ENCODE measurements at regions not wholly inside any gene's neighbourhood (a gene's known extent, or its start where the extent isn't known, plus 50 kb on each side); places are given as distances from the start of the nearest gene placed in this dataset.

DNA sequence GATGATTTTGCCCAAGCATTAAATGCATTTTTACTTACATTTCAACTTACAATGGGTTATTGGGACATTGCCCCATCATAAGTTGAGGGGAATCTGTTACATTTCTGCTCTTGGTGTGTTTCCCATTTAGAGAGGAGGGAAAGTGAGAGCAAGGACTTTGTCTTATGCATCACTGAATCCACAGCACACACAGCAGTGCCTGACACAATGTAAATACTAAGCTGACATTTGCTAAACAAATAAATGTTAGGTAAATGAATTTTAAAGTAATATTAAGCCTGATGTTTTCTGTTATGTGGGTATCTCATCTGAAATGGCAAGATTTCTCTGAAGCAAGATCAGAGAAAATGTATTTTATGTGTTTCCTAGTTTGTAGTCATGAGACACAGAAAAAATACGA is 143.6 kb upstream of the STXBP5 start:
- Histone ChIP-seq H4K20me1 (ENCODE audit: insufficient read depth, low read length) (no peaks in the 10 kb centered on the region), H3K4me2 (ENCODE audit: insufficient read depth, low read length) (no peak overlapping the region), H2AFZ (ENCODE audit: low read depth, low read length) (no peak overlapping the region), H3K27me3 (ENCODE audit: insufficient read depth, low read length, poor library complexity) (no peaks in the 10 kb centered on the region), H3K4me1 (ENCODE audit: insufficient read depth, low read length) (no peaks in the 10 kb centered on the region), H3K27ac (ENCODE audit: low read length) (no peak overlapping the region), H3K9ac (ENCODE audit: low read depth, low read length) (no peak overlapping the region), H3K36me3 (ENCODE audit: insufficient read depth, low read length) (no peaks in the 10 kb centered on the region), H3K79me2 (ENCODE audit: insufficient read depth, low read length) (no peaks in the 10 kb centered on the region), H3K9me3 (ENCODE audit: insufficient read depth, low read length, severe bottlenecking) (no peaks in the 10 kb centered on the region), H3K4me3 (ENCODE audit: low read depth in 1 of 2, low read length in 2 of 2) (no peak overlapping the region)
- ATAC-seq (ENCODE audit: insufficient read depth, low read depth) (no peak), DNase-seq (no peak)
- TF ChIP-seq, protein P1, sequence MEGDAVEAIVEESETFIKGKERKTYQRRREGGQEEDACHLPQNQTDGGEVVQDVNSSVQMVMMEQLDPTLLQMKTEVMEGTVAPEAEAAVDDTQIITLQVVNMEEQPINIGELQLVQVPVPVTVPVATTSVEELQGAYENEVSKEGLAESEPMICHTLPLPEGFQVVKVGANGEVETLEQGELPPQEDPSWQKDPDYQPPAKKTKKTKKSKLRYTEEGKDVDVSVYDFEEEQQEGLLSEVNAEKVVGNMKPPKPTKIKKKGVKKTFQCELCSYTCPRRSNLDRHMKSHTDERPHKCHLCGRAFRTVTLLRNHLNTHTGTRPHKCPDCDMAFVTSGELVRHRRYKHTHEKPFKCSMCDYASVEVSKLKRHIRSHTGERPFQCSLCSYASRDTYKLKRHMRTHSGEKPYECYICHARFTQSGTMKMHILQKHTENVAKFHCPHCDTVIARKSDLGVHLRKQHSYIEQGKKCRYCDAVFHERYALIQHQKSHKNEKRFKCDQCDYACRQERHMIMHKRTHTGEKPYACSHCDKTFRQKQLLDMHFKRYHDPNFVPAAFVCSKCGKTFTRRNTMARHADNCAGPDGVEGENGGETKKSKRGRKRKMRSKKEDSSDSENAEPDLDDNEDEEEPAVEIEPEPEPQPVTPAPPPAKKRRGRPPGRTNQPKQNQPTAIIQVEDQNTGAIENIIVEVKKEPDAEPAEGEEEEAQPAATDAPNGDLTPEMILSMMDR (IDR thresholded peaks at IDR 0.05; ENCODE audit: borderline replicate concordance, extremely low read depth, low read length, poor library complexity, severe bottlenecking): no peak
- no peak for TF ChIP-seq EZH2 (IDR thresholded peaks at IDR 0.05; ENCODE audit: borderline replicate concordance, low read depth, low read length, severe bottlenecking)

DNA sequence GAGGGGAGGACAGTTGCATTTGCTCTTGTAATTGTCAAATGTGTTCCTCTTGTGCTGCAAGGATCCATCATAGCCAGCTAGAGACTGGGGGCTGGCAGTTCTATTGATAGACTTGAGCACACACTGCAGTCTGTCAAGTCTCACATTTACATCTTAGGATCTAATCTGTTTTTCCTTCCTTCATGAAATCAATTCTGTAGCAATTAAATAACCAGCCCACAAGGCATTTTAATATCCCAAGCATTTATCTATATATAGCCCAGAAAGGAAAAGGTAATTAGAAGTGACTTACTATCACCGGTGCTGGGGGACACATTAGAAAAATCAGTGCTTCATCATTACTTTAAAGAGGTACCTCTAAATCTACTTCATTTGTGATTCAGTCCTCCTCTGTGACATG is 143.0 kb upstream of the STXBP5 start:
- no peaks in the 10 kb centered on the region for H3K36me3 ChIP-seq (ENCODE audit: insufficient read depth, low read length)
- no peaks in the 10 kb centered on the region for H3K9me3 ChIP-seq (ENCODE audit: insufficient read depth, low read length, severe bottlenecking)
- H3K79me2 ChIP-seq (ENCODE audit: insufficient read depth, low read length): no peaks in the 10 kb centered on the region
- no peak for TF ChIP-seq EZH2 (IDR thresholded peaks at IDR 0.05; ENCODE audit: borderline replicate concordance, low read depth, low read length, severe bottlenecking)
- TF ChIP-seq, protein P1 (IDR thresholded peaks at IDR 0.05; ENCODE audit: borderline replicate concordance, extremely low read depth, low read length, poor library complexity, severe bottlenecking): no peak
- ATAC-seq (ENCODE audit: insufficient read depth, low read depth) (no peak), DNase-seq (no peak)
- no peaks in the 10 kb centered on the region for H3K27me3 ChIP-seq (ENCODE audit: insufficient read depth, low read length, poor library complexity)
- no peak overlapping the region for H3K9ac ChIP-seq (ENCODE audit: low read depth, low read length)
- no peak overlapping the region for H2AFZ ChIP-seq (ENCODE audit: low read depth, low read length)
- no peak overlapping the region for H3K4me2 ChIP-seq (ENCODE audit: insufficient read depth, low read length)
- H3K4me1 ChIP-seq (ENCODE audit: insufficient read depth, low read length): no peaks in the 10 kb centered on the region
- H3K27ac ChIP-seq (ENCODE audit: low read length): no peak overlapping the region
- no peak overlapping the region for H3K4me3 ChIP-seq (ENCODE audit: low read depth in 1 of 2, low read length in 2 of 2)
- H4K20me1 ChIP-seq (ENCODE audit: insufficient read depth, low read length): no peaks in the 10 kb centered on the region

DNA sequence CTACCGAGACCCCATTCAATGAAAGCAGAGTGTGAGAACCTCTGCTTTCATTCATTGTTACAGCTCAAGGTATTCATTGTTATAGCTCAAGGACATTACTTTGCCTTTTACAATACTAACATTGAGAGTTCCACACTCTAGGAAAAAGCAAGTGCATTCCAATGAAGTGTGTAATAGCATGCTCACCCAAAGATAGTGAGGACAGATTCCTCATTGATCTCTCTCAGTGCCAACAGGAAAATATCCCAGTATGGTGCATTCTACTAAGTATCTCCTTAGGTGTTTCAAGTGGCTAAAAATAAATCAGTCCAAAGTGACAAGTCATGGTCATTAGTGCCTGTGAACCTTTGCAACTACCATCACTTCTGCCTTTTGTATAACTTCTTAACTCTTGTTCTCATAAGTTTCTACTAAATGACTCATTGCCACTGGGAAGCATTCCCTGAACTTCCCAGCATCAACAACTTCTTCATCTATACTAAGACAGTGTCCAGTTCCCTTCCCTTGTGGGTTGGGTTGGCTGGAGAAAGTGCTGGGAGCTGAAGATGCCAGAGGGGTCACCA is 140.7 kb upstream of the STXBP5 start:
- DNase-seq (no peak), ATAC-seq (ENCODE audit: insufficient read depth, low read depth) (no peak)
- H3K79me2 ChIP-seq (ENCODE audit: insufficient read depth, low read length): no peaks in the 10 kb centered on the region

More for the DNA sequence above, 140.7 kb upstream of the STXBP5 start:
- H3K36me3 ChIP-seq (ENCODE audit: insufficient read depth, low read length): no peaks in the 10 kb centered on the region
- no peaks in the 10 kb centered on the region for H3K4me1 ChIP-seq (ENCODE audit: insufficient read depth, low read length)
- H4K20me1 ChIP-seq (ENCODE audit: insufficient read depth, low read length): no peaks in the 10 kb centered on the region
- TF ChIP-seq, protein P1 (IDR thresholded peaks at IDR 0.05; ENCODE audit: borderline replicate concordance, extremely low read depth, low read length, poor library complexity, severe bottlenecking): no peak
- no peak for TF ChIP-seq EZH2 (IDR thresholded peaks at IDR 0.05; ENCODE audit: borderline replicate concordance, low read depth, low read length, severe bottlenecking)
- no peaks in the 10 kb centered on the region for H3K9me3 ChIP-seq (ENCODE audit: insufficient read depth, low read length, severe bottlenecking)
- H3K4me2 ChIP-seq (ENCODE audit: insufficient read depth, low read length): no peak overlapping the region
- H3K27me3 ChIP-seq (ENCODE audit: insufficient read depth, low read length, poor library complexity): no peaks in the 10 kb centered on the region
- H3K4me3 ChIP-seq (ENCODE audit: low read depth in 1 of 2, low read length in 2 of 2): no peak overlapping the region
- no peak overlapping the region for H2AFZ ChIP-seq (ENCODE audit: low read depth, low read length)
- H3K9ac ChIP-seq (ENCODE audit: low read depth, low read length): no peak overlapping the region
- no peak overlapping the region for H3K27ac ChIP-seq (ENCODE audit: low read length)
